ENCODE measurements at regions not wholly inside any gene's neighbourhood (a gene's known extent, or its start where the extent isn't known, plus 50 kb on each side); places are given as distances from the start of the nearest gene placed in this dataset.
A peak's percentile ranks its signal among the peaks of the same experiment; 100 is the strongest.

DNA sequence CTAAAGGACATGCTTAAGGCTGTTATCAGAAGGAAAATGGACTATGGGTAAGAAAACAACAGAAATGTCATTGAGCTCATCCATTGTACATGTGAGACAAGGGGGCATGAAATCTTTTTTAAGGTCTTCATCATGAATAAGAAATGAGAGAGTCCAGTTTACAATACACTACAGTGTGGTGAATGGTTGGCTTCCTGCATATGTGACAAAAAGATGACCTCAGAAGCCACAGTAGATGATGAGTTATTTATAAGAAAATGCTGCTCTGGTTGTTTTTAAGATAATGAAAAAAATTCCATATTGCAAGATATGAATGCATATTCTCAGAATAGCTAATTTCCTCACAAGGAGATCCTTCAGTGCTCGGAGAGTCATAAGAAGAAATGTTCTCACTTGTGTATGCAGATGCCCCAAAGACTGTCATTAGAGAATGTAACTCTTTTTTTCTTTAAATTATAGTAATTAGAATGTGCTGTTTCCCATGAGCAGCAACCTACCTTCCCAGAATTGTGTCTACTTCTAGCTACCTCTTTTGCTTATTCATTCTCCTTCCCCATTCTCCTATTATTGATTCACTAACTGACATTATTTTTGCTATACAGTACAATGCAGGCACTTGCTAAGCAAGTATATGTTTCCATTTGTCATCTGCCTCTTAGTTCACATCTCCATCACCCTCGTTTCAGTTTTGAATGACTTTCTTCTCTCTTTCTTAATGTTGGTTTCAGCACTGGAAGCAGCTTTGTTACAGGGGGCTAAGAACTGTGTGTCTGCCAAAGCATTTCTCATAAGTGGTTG lies 152.0 kb upstream of the PEX5L start:
- DNase-seq, result no peak

- DNase-seq, result no peak
These were observed 152.5 kb upstream of the PEX5L start for GRCh38 chr3:180189310-180189648.

- no peak for DNase-seq
These were observed 159.9 kb upstream of the PEX5L start for GRCh38 chr3:180196658-180197057.

- no peak for DNase-seq
These were observed 162.8 kb upstream of the PEX5L start for GRCh38 chr3:180199417-180199995.

DNA sequence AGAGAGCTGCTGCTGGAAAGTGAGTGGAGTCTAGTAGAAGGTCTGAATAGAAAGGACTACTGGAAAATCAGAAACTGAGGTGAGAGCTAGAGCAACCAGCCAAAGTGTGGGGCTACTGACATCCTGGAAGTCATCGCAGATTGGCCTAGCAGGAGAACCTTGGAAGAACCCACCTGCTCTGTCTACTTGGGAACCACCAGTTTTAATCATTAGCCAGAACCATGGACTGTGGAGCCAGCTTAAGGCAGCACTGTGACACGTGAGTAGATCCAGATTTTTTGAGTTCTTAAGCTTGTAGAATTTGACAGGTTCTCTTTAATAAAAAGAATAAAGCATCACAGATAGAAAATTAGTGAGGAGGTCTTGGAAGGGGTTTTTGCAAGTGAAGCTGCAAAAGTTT lies 179.1 kb upstream of the PEX5L start:
- DNase-seq, result no peak

DNA sequence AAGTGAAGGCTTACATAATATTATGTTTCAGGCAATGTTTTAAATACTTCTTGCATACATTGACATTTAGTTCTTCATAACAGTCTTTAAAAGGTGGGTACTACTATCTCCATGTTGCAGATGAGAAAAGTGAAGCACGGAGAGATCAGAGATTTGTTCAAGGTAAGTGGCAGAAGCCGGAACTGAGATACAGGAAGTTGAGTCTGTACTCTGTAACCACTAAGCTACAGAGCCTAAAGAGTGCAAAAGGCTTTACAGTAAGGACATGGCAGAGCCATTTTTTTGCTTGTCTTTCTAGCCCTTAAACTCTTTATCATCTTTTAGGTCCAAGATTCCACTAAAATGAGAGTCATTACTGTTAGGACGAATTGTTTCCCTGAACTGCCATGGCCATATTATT lies 186.5 kb upstream of the PEX5L start:
- DNase-seq, result no peak

GRCh38 chr3:180229113-180229512 lies 192.4 kb upstream of the PEX5L start:
- DNase-seq, result no peak

- DNase-seq, result no peak
These were observed 203.2 kb upstream of the PEX5L start for GRCh38 chr3:180239939-180240338.

GRCh38 chr3:180246688-180247195 lies 210.0 kb upstream of the PEX5L start:
- no peak for DNase-seq

- no peak for DNase-seq
These were observed 213.4 kb upstream of the PEX5L start for GRCh38 chr3:180250172-180250571.

DNA sequence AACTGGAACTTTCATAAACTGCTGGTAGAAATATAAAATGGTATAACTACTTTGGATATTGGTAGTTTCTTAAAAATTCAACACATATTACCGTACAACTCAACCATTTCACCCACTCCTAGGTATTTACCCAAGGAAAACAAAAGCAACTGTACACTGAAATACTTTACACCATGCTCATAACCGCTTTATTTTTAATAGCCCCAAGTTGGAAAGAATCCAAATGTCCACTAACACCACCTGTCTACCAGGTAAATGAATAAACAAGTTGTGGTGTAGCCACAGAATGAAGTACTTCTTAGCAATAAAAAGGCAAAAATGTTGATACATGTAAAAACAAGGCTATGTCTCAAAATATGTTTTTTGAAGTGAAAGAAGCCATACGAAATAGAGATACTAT lies 215.9 kb upstream of the PEX5L start:
- no peak for DNase-seq

- no peak for DNase-seq
These were observed 216.5 kb upstream of the PEX5L start for GRCh38 chr3:180253283-180253682.

DNA sequence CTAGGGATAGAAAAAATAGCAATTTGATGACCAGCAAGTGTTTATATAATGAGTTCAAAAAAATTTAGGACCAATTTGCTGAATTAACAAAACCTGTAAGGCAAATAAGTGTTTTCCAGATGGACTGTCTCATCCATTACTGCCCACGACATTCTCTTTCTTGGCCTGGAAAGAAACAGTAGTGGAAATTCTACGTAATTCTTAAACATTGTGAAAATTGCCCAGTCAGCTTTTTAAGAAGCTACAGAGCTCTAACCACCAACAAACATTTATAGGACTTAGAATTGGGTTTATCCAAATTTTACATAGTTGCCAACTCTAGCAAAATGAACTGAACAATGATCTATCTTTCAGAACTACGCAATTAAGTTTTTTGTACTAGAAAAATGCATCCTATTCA lies 227.7 kb upstream of the PEX5L start:
- DNase-seq, result no peak

- no peak for DNase-seq
These were observed 228.8 kb upstream of the PEX5L start for GRCh38 chr3:180265551-180265950.

DNA sequence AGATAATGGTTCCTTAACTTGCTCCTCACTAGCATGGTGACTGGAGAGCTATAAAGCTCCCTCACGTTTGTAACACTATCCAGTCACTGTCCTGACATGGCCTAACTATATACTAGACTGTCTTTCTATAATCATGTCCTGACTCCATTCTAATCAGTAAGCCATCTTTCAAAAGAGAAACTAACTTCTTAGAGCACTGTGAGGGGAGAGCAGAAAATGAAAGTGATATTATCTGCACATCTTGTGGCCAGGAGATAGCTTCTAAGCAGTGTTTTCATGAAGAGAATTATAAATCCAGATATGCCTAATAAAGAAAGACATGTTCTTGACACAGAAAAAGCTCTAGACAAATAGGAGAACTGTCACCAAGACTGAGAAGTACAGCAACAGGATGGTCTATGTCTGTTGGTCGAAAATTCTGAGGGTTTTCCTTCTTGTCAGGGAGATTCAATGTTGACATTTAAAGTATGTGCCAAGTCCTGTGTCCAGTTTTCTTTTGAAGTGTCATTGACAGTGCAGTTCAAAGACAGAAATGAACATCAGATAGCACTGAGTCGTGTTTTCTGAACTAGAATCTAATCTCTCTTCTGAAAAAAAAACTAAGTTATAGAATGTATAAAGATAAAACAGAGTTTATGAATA lies 230.6 kb upstream of the PEX5L start:
- no peak for DNase-seq

DNA sequence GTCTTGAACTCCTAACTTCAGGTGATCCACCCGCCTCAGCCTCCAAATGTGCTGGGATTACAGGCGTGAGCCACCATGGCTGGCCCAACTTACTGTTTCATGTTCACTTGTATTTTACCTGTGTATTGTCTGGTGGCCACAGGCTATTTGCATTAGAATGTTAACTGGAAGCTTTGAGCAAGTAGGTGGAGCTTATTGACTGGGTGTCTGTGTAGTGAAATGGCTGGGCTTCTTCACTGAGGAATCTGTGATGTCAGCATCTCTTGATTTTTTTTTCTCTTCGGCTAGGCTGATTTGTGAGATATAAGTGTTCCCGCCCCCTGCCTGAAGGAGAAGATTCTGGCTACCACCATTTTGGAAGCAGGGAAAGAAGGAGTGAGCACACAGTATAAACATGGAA lies 237.8 kb upstream of the PEX5L start:
- DNase-seq, result no peak

DNA sequence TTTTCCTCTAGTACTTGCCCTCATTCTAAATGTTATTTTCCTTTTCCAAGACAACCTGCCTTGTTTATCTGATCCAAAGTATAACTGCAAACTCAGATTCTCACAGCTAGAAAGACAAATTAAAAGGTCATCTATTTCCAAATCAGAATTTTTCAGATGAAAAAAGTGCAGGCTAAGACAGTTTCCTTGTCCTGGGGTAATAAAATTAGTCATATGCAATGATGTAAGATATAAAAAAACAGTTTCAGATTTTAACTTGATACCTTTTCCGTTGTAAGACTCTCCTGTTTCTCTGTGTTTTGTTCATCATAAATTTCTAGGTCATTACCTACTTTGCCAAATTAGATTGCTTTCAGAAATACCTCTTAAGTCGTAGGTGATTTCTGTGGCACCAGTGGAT lies 238.4 kb upstream of the PEX5L start:
- no peak for DNase-seq

DNA sequence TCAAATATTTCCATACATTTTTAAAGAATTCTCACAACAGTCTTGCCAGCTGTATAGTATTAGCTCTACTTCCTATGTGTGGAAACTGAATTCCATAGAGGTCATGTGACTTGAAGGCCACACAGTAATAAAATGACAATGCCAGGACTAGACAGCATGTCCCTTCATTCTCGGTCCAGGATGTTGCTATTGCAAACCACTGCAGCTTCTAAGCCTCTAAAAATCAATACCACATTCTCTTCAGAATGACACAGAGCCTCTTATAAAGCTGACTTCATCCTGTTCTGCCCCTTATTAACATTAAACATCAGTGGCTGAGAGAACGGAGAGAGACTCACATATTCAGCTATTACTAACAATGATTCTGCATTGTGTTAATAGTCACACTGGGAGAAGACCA lies 240.3 kb upstream of the PEX5L start:
- no peak for DNase-seq

DNA sequence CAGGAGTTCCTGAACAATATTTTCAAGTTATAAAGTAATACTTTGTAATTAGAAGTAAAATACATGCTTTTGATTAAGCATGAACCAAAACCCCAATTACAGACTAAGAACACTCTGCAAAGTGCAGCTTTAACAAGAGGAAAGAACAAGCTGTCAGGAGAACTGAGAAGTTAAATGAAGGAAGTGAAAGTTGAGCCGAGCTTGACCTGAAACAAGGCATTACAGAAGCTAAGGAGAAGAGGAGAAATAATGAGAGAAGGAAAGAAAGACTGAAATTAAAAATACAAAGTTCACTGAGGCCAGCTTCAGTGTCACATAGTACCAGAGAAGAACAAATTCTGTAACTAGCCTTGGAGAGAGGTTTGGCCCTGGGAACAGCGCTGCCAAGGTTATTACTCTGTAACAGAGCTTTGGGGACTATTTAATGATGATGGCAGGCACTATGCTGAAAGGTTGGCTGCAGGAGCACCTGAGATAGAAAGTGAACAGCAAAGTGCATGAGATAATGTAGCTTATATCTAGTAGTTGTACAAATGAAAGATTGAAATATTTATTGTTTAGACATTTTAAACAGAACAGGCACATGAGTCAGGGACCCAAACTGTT lies 241.9 kb upstream of the PEX5L start:
- peak in 2 of 3 donors; percentile 5 to 11 for DNase-seq

- DNase-seq, result no peak
These were observed 243.8 kb upstream of the PEX5L start for GRCh38 chr3:180280555-180280954.

GRCh38 chr3:180282386-180282785 lies 245.6 kb upstream of the PEX5L start:
- DNase-seq, result no peak

DNA sequence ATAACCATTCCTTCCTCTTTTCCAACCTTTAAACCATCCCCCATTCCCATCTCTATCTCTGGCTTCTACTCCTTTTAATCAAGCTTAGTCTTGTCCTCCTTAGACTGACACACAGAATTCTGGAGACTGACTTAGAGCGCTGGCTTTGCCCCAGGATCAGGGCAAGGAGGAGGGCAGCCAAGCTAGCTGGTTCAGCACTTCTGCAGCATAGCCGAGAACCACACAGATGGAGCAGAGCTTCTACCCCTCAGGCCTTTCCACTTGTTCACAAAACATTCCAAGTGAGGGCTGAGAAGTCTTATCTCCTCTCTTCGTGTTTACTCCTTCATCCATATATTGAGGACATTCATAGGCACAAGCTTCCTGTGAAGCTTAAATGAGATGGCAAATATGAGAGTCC lies 246.5 kb upstream of the PEX5L start:
- no peak for DNase-seq

- DNase-seq, result peak in 1 of 3 donors; percentile 24
These were observed 247.8 kb upstream of the PEX5L start for GRCh38 chr3:180284331-180285110.

All from suppressor macrophage treated with lipopolysaccharide for 1 hour (primary cell).